ENCODE measurements at regions not wholly inside any gene's neighbourhood (a gene's known extent, or its start where the extent isn't known, plus 50 kb on each side); places are given as distances from the start of the nearest gene placed in this dataset.

DNA sequence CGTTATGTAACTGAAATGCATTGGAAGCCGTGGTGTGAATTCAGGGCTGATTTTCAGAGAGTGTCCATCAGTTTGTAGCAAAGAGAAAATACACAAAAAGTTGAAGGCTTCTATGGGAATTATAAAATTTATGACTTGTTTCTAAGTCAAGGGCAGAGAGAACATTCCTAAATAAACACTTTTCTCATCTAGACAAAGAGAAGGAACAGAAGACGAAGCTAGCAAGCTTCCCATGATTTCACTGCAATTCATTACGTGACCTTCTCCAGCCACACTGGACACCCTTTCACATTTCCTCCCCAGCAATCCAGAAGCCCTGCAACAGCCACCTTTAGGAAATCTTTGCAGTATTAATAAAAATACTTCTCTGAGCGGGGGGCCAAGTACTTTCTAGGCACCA is 67.8 kb downstream of the TMEM100 start:
- no peak for TF ChIP-seq FOXP2 (optimal IDR thresholded peaks at IDR 0.05; ENCODE audit: borderline replicate concordance, extremely low read depth, extremely low read length, insufficient read depth)
- no peak for TF ChIP-seq TAF1 (IDR thresholded peaks at IDR 0.05; ENCODE audit: borderline replicate concordance, insufficient read depth, low read length)
- TF ChIP-seq SIN3A (IDR thresholded peaks at IDR 0.05; ENCODE audit: borderline replicate concordance, insufficient read depth, low read length) = no peak
- TF ChIP-seq POLR2AphosphoS5 (IDR thresholded peaks at IDR 0.05; ENCODE audit: low read depth, low read length) = no peak
- TF ChIP-seq, protein P1, sequence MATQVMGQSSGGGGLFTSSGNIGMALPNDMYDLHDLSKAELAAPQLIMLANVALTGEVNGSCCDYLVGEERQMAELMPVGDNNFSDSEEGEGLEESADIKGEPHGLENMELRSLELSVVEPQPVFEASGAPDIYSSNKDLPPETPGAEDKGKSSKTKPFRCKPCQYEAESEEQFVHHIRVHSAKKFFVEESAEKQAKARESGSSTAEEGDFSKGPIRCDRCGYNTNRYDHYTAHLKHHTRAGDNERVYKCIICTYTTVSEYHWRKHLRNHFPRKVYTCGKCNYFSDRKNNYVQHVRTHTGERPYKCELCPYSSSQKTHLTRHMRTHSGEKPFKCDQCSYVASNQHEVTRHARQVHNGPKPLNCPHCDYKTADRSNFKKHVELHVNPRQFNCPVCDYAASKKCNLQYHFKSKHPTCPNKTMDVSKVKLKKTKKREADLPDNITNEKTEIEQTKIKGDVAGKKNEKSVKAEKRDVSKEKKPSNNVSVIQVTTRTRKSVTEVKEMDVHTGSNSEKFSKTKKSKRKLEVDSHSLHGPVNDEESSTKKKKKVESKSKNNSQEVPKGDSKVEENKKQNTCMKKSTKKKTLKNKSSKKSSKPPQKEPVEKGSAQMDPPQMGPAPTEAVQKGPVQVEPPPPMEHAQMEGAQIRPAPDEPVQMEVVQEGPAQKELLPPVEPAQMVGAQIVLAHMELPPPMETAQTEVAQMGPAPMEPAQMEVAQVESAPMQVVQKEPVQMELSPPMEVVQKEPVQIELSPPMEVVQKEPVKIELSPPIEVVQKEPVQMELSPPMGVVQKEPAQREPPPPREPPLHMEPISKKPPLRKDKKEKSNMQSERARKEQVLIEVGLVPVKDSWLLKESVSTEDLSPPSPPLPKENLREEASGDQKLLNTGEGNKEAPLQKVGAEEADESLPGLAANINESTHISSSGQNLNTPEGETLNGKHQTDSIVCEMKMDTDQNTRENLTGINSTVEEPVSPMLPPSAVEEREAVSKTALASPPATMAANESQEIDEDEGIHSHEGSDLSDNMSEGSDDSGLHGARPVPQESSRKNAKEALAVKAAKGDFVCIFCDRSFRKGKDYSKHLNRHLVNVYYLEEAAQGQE (IDR thresholded peaks at IDR 0.05; ENCODE audit: insufficient read depth in 1 of 2, low read depth in 2 of 2, low read length in 2 of 2) = no peak

DNA sequence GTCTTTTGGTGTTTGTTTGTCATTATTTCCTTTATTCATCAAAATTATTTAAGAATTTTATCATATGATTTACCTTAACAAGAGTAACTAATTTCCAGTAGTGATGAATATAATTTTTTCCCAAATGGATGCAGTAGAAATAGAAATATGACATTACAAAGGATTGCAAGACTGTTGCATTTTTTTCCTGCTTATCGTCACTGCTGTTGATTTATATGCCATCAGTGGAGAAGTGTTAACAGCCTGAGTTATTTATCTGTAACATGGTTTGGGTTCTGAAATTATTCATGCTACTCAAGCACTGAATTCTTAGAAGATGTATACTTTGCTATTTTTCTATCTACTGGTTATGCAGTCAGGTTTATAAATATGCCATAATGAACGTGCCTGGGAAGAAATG is 68.6 kb downstream of the TMEM100 start:
- TF ChIP-seq SIN3A (IDR thresholded peaks at IDR 0.05; ENCODE audit: borderline replicate concordance, insufficient read depth, low read length) = no peak
- no peak for TF ChIP-seq FOXP2 (optimal IDR thresholded peaks at IDR 0.05; ENCODE audit: borderline replicate concordance, extremely low read depth, extremely low read length, insufficient read depth)
- TF ChIP-seq TAF1 (IDR thresholded peaks at IDR 0.05; ENCODE audit: borderline replicate concordance, insufficient read depth, low read length) = no peak
- TF ChIP-seq, protein P1 (IDR thresholded peaks at IDR 0.05; ENCODE audit: insufficient read depth in 1 of 2, low read depth in 2 of 2, low read length in 2 of 2) = no peak
- no peak for TF ChIP-seq POLR2AphosphoS5 (IDR thresholded peaks at IDR 0.05; ENCODE audit: low read depth, low read length)

DNA sequence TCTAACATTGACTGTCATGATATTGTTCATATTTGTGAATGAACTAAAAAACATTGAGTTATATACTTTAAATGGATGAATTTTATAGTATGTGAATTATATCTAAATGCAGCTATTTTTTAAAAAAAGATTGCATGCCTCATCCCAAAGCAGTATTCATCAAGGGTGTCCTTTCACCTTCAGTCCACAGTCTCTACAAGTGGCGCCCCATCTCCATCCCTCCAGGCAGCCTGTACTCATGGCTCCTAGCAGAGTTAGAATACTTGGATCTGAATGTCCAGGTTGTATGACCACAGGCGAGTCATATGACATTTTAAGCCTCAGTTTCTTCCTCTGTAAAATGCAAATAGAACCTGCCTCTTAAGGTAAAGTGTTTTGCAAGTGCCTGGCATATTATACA is 69.8 kb downstream of the TMEM100 start:
- no peak for TF ChIP-seq POLR2AphosphoS5 (IDR thresholded peaks at IDR 0.05; ENCODE audit: low read depth, low read length)
- TF ChIP-seq, protein P1 (IDR thresholded peaks at IDR 0.05; ENCODE audit: insufficient read depth in 1 of 2, low read depth in 2 of 2, low read length in 2 of 2) = no peak
- no peak for TF ChIP-seq TAF1 (IDR thresholded peaks at IDR 0.05; ENCODE audit: borderline replicate concordance, insufficient read depth, low read length)
- TF ChIP-seq FOXP2 (optimal IDR thresholded peaks at IDR 0.05; ENCODE audit: borderline replicate concordance, extremely low read depth, extremely low read length, insufficient read depth) = no peak
- TF ChIP-seq SIN3A (IDR thresholded peaks at IDR 0.05; ENCODE audit: borderline replicate concordance, insufficient read depth, low read length) = no peak

DNA sequence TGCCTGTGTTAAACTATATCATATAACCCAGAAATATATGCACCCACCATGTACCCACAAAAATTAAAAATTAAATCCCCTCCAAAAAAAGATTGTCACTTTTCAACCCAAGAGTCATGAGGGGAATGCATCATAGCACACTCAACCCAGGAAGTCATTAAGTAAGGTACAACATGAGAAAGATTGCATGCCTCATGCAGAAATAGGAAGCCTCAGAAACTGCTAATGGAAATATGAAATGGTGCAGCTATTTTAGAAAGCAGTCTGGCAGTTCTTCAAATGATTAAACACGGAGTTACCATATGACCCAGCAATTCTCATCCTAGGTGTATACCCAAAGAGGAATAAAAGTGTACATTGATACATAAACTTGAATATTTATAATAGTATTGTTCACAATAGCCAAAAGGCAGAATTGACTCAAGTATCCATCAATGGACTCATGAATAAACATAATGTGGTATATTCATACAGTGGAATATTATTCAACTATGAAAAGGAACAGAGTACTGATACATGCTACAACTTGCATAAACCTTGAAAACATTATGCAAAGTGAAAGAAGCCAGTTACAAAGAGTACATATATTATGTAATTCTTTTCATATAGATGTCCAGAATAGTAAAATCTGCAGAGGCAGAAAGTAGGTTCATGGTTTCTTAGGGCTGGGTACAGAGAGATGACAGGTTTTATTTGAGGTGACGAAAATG is 70.4 kb downstream of the TMEM100 start:
- no peak for TF ChIP-seq POLR2AphosphoS5 (IDR thresholded peaks at IDR 0.05; ENCODE audit: low read depth, low read length)
- TF ChIP-seq, protein P1 (IDR thresholded peaks at IDR 0.05; ENCODE audit: insufficient read depth in 1 of 2, low read depth in 2 of 2, low read length in 2 of 2) = no peak
- no peak for TF ChIP-seq SIN3A (IDR thresholded peaks at IDR 0.05; ENCODE audit: borderline replicate concordance, insufficient read depth, low read length)
- no peak for TF ChIP-seq FOXP2 (optimal IDR thresholded peaks at IDR 0.05; ENCODE audit: borderline replicate concordance, extremely low read depth, extremely low read length, insufficient read depth)
- TF ChIP-seq TAF1 (IDR thresholded peaks at IDR 0.05; ENCODE audit: borderline replicate concordance, insufficient read depth, low read length) = no peak
